ENCODE measurements at regions not wholly inside any gene's neighbourhood (a gene's known extent, or its start where the extent isn't known, plus 50 kb on each side); places are given as distances from the start of the nearest gene placed in this dataset.
"Not testable (repeated sequence)": the region's sequence is repeated elsewhere in the genome, so short reads cannot be mapped to it uniquely, and the experiment has no call there.

GRCh38 chr4:10383417-10383816 lies 73.8 kb downstream of the ZNF518B start (continued):
- TF ChIP-seq BRD4 (CRISPR knock-in tag; IDR thresholded peaks at IDR 0.05) = no peak
- no peak for TF ChIP-seq HNF4G (IDR thresholded peaks at IDR 0.05; ENCODE audit: borderline replicate concordance, low read depth, low read length)
- no peak for TF ChIP-seq HNF4G (CRISPR knock-in tag; IDR thresholded peaks at IDR 0.05; ENCODE audit: borderline replicate concordance, low read depth)
- TF ChIP-seq POLR2AphosphoS5 (IDR thresholded peaks at IDR 0.05; ENCODE audit: low read depth, low read length) = no peak
- TF ChIP-seq BHLHE40 (IDR thresholded peaks at IDR 0.05; ENCODE audit: low read length) = no peak
- no peak for TF ChIP-seq ELK4 (CRISPR knock-in tag; IDR thresholded peaks at IDR 0.05; ENCODE audit: borderline replicate concordance)
- TF ChIP-seq ZFYVE20 (CRISPR knock-in tag; IDR thresholded peaks at IDR 0.05; ENCODE audit: borderline replicate concordance, low read depth) = no peak
- TF ChIP-seq ZFP41 (CRISPR knock-in tag; IDR thresholded peaks at IDR 0.05; ENCODE audit: borderline replicate concordance) = no peak
- no peak for TF ChIP-seq ZNF331 (CRISPR knock-in tag; IDR thresholded peaks at IDR 0.05)
- TF ChIP-seq NCOA1 (CRISPR knock-in tag; IDR thresholded peaks at IDR 0.05) = no peak
- no peak for TF ChIP-seq ZNF841 (CRISPR knock-in tag; IDR thresholded peaks at IDR 0.05; ENCODE audit: borderline replicate concordance)
- TF ChIP-seq TBL1XR1 (IDR thresholded peaks at IDR 0.05; ENCODE audit: borderline replicate concordance, low read length, partially characterized antibody) = no peak
- TF ChIP-seq SIN3A (IDR thresholded peaks at IDR 0.05; ENCODE audit: borderline replicate concordance, low read depth, low read length) = no peak

GRCh38 chr4:10382171-10382570 lies 75.1 kb downstream of the ZNF518B start:
- H3K27ac ChIP-seq (ENCODE audit: extremely low read length, insufficient read depth, low read length); CTCF ChIA-PET (ENCODE audit: low intra/inter-chr PET ratio, low total read pairs); POLR2A ChIA-PET; H3K4me2 ChIP-seq (ENCODE audit: low read depth, low read length); H3K4me1 ChIP-seq (ENCODE audit: insufficient read depth, low read length); intact Hi-C loops (cut with micrococcal nuclease; ENCODE audit: unreplicated experiment); in situ Hi-C loops (cut with HindIII; ENCODE audit: extremely low pct_ligation_motif_present, low pct_unique_long_range_greater_than_20kb); ATAC-seq; H3K9ac ChIP-seq (ENCODE audit: insufficient read depth, low read depth, low read length); H3K9me3 ChIP-seq (ENCODE audit: low read length); DNase-seq (ENCODE audit: low spot score); H3K79me2 ChIP-seq (ENCODE audit: insufficient read depth, low read length); H3K27me3 ChIP-seq (ENCODE audit: control insufficient read depth in 1 of 2, insufficient read depth in 2 of 2, low read length in 2 of 2); H3K4me3 ChIP-seq (replicated peaks in 1 of 3; ENCODE audit: insufficient read depth in 1 of 3, low read depth in 2 of 3, low read length in 3 of 3); BruUV-seq (replicated peaks); FAIRE-seq; H3K36me3 ChIP-seq (replicated peaks in 1 of 2; ENCODE audit: control insufficient read depth in 1 of 2, insufficient read depth in 2 of 2, low read length in 2 of 2); H2AFZ ChIP-seq (ENCODE audit: low read length); H4K20me1 ChIP-seq (ENCODE audit: insufficient read depth, low read length): not testable (repeated sequence)
- WGBS (ENCODE audit: low lambda C conversion rate) = 13% methylated on average over 1 of the region's 1 CpG
- TF ChIP-seq MAFK (conservative IDR thresholded peaks at IDR 0.05 in 1 of 2, IDR thresholded peaks at IDR 0.05 in 1 of 2; ENCODE audit: low read length in 2 of 2) = peak in 1 of 2 experiments; percentile 36; a peak in 1 of 4 replicates
